PFSK-1 (cell line): ENCODE measurements at regions not wholly inside any gene's neighbourhood (a gene's known extent, or its start where the extent isn't known, plus 50 kb on each side); places are given as distances from the start of the nearest gene placed in this dataset.

Source experiments
- POLR2AphosphoS5 ChIP-seq: IDR thresholded peaks from 2 replicates; pipeline ENCODE4 v1.6.1; 2012; ENCODE audit warnings: low read depth, mild to moderate bottlenecking, control low read depth, low read length, moderate library complexity
- SIN3A ChIP-seq: IDR thresholded peaks from 2 replicates; pipeline ENCODE4 v1.6.1; 2012; ENCODE audit warnings: mild to moderate bottlenecking, low read length, moderate library complexity, borderline replicate concordance; ENCODE audit not compliant: insufficient read depth
- TAF1 ChIP-seq: IDR thresholded peaks from 2 replicates; pipeline ENCODE4 v1.6.1; 2012; ENCODE audit warnings: low read length, control low read depth, borderline replicate concordance; ENCODE audit not compliant: insufficient read depth

GRCh38 chr15:38793206-38793810 lies 228.7 kb upstream of the RASGRP1 start:
- TF ChIP-seq POLR2AphosphoS5 (no peak), TAF1 (no peak), SIN3A (no peak)
